Endothelial cell of umbilical vein (primary cell): ENCODE measurements at regions not wholly inside any gene's neighbourhood (a gene's known extent, or its start where the extent isn't known, plus 50 kb on each side); places are given as distances from the start of the nearest gene placed in this dataset.

ENCODE experiments used
- BruUV-seq: library from RNA; stranded (reverse); fragments of 400-500 nt; replicated peaks from 2 replicates; lab custom pipeline; 2021; lab: Mats Ljungman, UMichigan
- CTCF ChIA-PET: fragments of 300-600, 350-600 bp; sonication (Branson Sonifier 250); formaldehyde crosslinking; loops from one replicate; lab custom pipeline; 2021; ENCODE audit warnings: antibody characterized with exemption, inconsistent platforms; lab: Charles Lee
- POLR2A ChIA-PET: fragments of 300-600, 350-600 bp; sonication (Branson Sonifier 250); formaldehyde crosslinking; loops from one replicate; lab custom pipeline; 2021; ENCODE audit warnings: antibody characterized with exemption, inconsistent platforms; lab: Charles Lee
- DNase-seq: peaks from one replicate; pipeline ENCODE4 v3.0.0-alpha.2; 2011; ENCODE audit warnings: low read depth, low spot score
- FAIRE-seq: peaks from 2 replicates; lab custom pipeline; 2011; peaks lifted over from hg19 to GRCh38; lab: Jason Lieb, UNC
- H2AFZ ChIP-seq: 2 replicates; pipeline ENCODE4 v1.6.0; 2012; ENCODE audit warnings: low read depth, low read length, control low read depth, inconsistent platforms
- H3K27ac ChIP-seq: 2 replicates; pipeline ENCODE4 v1.5.1; 2011; ENCODE audit warnings: low read depth, mild to moderate bottlenecking, control low read depth, low read length, moderate library complexity; ENCODE audit not compliant: insufficient read depth
- H3K27me3 ChIP-seq, 2 experiments: 2 replicates each; pipeline versions ENCODE4 v1.6.0 to v1.6.1; 2011; ENCODE audit warnings: low read length in 2 of 2, mixed read lengths in 1 of 2; ENCODE audit not compliant: control insufficient read depth in 2 of 2, insufficient read depth in 2 of 2
- H3K36me3 ChIP-seq, 2 experiments: 2 replicates in 1 of 2; 3 replicates in 1 of 2; pipeline ENCODE4 v1.5.1; 2011; ENCODE audit warnings: low read length in 2 of 2, mild to moderate bottlenecking in 1 of 2, moderate library complexity in 1 of 2; ENCODE audit not compliant: control insufficient read depth in 2 of 2, insufficient read depth in 2 of 2; ENCODE audit errors: extremely low read depth in 1 of 2
- H3K4me1 ChIP-seq: 3 replicates; pipeline ENCODE4 v1.5.1; 2011; ENCODE audit warnings: mild to moderate bottlenecking, low read length; ENCODE audit not compliant: control insufficient read depth, insufficient read depth; ENCODE audit errors: extremely low read depth
- H3K4me2 ChIP-seq: 2 replicates; pipeline ENCODE4 v1.6.1; 2011; ENCODE audit warnings: low read length, control low read depth, mixed read lengths; ENCODE audit not compliant: insufficient read depth
- H3K4me3 ChIP-seq, 3 experiments: fragments of 200-600 bp in 1 of 3; sonication (generic), shearing (Covaris generic) in 1 of 3; replicated peaks in 1 of 3; 2 replicates each; pipeline ENCODE4 v1.5.1; 2011 to 2016; ENCODE audit warnings: control low read depth in 3 of 3, low read length in 3 of 3, mild to moderate bottlenecking in 2 of 3, inconsistent platforms in 1 of 3, low read depth in 1 of 3, moderate library complexity in 1 of 3; ENCODE audit not compliant: insufficient read depth in 1 of 3
- H3K79me2 ChIP-seq: 2 replicates; pipeline ENCODE4 v1.6.0; 2012; ENCODE audit warnings: low read length, inconsistent platforms; ENCODE audit not compliant: control insufficient read depth, insufficient read depth
- H3K9ac ChIP-seq: replicated peaks from 2 replicates; pipeline ENCODE3; 2011; ENCODE audit warnings: low read length, control low read depth; ENCODE audit not compliant: insufficient read depth; ENCODE audit errors: extremely low read depth
- H3K9me1 ChIP-seq: replicated peaks from 3 replicates; pipeline ENCODE4 v1.6.0; 2011; ENCODE audit warnings: mild to moderate bottlenecking, low read length; ENCODE audit not compliant: control insufficient read depth, insufficient read depth; ENCODE audit errors: extremely low read depth
- H3K9me3 ChIP-seq: replicated peaks from 2 replicates; pipeline ENCODE4 v1.5.1; 2012; ENCODE audit warnings: low read length, inconsistent platforms; ENCODE audit not compliant: control insufficient read depth, insufficient read depth
- H4K20me1 ChIP-seq: replicated peaks from 2 replicates; pipeline ENCODE3; 2011; ENCODE audit warnings: mild to moderate bottlenecking, low read length; ENCODE audit not compliant: control insufficient read depth, insufficient read depth; ENCODE audit errors: extremely low read depth
- EZH2 ChIP-seq: IDR thresholded peaks from 2 replicates; pipeline ENCODE4 v1.6.1; 2012; ENCODE audit warnings: borderline replicate concordance, low read depth, mild to moderate bottlenecking, moderate library complexity, low read length, inconsistent platforms; ENCODE audit not compliant: severe bottlenecking
- FOS ChIP-seq: IDR thresholded peaks from 2 replicates; pipeline ENCODE4 v1.6.1; 2011; ENCODE audit warnings: mild to moderate bottlenecking, low read length, moderate library complexity, borderline replicate concordance; ENCODE audit not compliant: insufficient read depth
- GATA2 ChIP-seq: IDR thresholded peaks from 2 replicates; pipeline ENCODE4 v1.7.0; 2011; ENCODE audit warnings: low read depth, mild to moderate bottlenecking, moderate library complexity, mixed read lengths, low read length; ENCODE audit not compliant: insufficient read length, insufficient read depth
- MAX ChIP-seq: IDR thresholded peaks from 2 replicates; pipeline ENCODE4 v1.6.1; 2011; ENCODE audit not compliant: insufficient read depth, insufficient read length
- MYC ChIP-seq: IDR thresholded peaks from one replicate; pipeline ENCODE4 v1.6.1; 2011; ENCODE audit warnings: mild to moderate bottlenecking, low read depth, low read length
- POLR2A ChIP-seq: IDR thresholded peaks from 2 replicates; pipeline ENCODE4 v1.6.1; 2012; ENCODE audit warnings: low read depth, mild to moderate bottlenecking, control low read depth, low read length
- POLR2AphosphoS5 ChIP-seq: IDR thresholded peaks from 2 replicates; pipeline ENCODE4 v1.6.1; 2012; ENCODE audit warnings: low read depth, mild to moderate bottlenecking, control low read depth, low read length, moderate library complexity; ENCODE audit not compliant: insufficient read depth
- dilution Hi-C: fragments of 300-500 bp; cut with MboI; formaldehyde crosslinking; loops from one replicate; pipeline ENCODE4 v1.15.0; 2019; ENCODE audit warnings: low sequenced_read_pairs; ENCODE audit not compliant: extremely low pct_ligation_motif_present
- intact Hi-C: fragments of 100-400 bp; cut with micrococcal nuclease; formaldehyde crosslinking; loops from one replicate; pipeline ENCODE4 v1.10.0; 2022

DNA sequence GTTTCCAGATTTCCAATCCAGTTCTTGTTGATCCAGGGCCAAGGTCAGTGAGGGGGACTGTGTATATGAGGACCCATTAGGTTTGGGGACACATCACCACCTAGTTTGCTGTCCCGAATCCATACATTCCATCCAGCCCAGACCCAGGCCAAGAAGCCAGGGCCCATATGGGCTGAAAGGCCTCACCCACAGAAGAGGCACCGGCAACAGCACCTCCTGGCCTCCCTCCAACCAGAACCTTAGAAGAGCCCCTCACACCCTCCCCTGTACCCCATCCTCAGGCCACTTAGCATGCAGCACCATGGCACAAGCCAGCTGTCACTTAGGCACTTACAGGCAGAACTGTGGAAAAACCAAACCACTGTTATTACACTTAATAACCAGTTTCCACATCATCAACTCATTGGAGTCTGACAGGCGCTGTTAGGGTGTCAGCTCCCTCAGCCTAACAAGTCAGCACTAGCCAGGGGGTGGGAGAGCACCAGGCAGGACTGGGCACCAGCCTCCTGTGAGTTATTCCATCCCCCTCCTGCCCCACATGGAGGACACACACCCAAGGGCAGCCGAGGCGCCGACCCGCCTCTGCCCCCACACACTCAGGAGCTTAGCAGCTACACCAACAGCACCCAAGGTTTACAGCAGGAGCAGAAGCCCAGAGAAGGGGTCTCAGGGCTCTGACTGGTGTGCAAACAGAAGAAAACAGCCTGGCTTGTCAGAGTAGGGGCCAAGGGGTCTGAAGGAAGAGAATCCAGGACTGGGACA is 132.0 kb downstream of the BUD13 start:
- H3K4me1 ChIP-seq, result no peaks in the 10 kb centered on the region
- POLR2A ChIA-PET, result interaction anchor here (2.2 kb wide), 1 partner anchor 127 kb away, joined by 5 read pairs; no protein-coding TSS in a partner anchor
- H3K9ac ChIP-seq, result no peak overlapping the region
- H4K20me1 ChIP-seq, result no peaks in the 10 kb centered on the region
- dilution Hi-C loops (no loop called here), intact Hi-C loops (loop anchor here (1.0 to 5.0 kb wide), 5 partner anchors 83 to 424 kb away; no protein-coding TSS in a partner anchor)
- H3K27ac ChIP-seq, result no peak overlapping the region
- H2AFZ ChIP-seq, result no peak overlapping the region
- no peak for FAIRE-seq
- CTCF ChIA-PET, result interaction anchor here (0.8 to 10.9 kb wide), 21 partner anchors 10 to 1306 kb away, joined by 3 to 350 read pairs (median 4); no protein-coding TSS in a partner anchor
- H3K27me3 ChIP-seq, result no peaks in the 10 kb centered on the region
- H3K4me3 ChIP-seq, result no peak overlapping the region
- H3K4me2 ChIP-seq, result no peak overlapping the region
- no peaks in the 10 kb centered on the region for H3K36me3 ChIP-seq
- H3K9me3 ChIP-seq, result no peaks in the 10 kb centered on the region
- BruUV-seq, result no TSS peak
- TF ChIP-seq FOS (no peak), POLR2A (no peak), MAX (no peak)
- no peaks in the 10 kb centered on the region for H3K79me2 ChIP-seq
- DNase-seq, result no peak
- H3K9me1 ChIP-seq, result no peaks in the 10 kb centered on the region

GRCh38 chr11:116638463-116638862 is 134.3 kb downstream of the BUD13 start:
- H3K4me2 ChIP-seq, result no peak overlapping the region
- TF ChIP-seq MAX (no peak), EZH2 (no peak), FOS (no peak), MYC (no peak), POLR2AphosphoS5 (no peak), GATA2 (no peak)
- FAIRE-seq, result no peak
- no peaks in the 10 kb centered on the region for H3K27me3 ChIP-seq
- H3K4me1 ChIP-seq, result no peaks in the 10 kb centered on the region
- intact Hi-C loops (no loop called here), dilution Hi-C loops (no loop called here)
- ChIA-PET POLR2A (no interaction called here), CTCF (interaction anchor here (1.1 to 10.9 kb wide), 3 partner anchors 123 to 184 kb away, joined by 3 to 350 read pairs (median 7); no protein-coding TSS in a partner anchor)
- no peaks in the 10 kb centered on the region for H3K9me1 ChIP-seq
- H3K9ac ChIP-seq, result no peak overlapping the region
- BruUV-seq, result no TSS peak
- no peaks in the 10 kb centered on the region for H3K9me3 ChIP-seq
- H3K4me3 ChIP-seq, result no peak overlapping the region
- DNase-seq, result no peak
- H4K20me1 ChIP-seq, result no peaks in the 10 kb centered on the region
- no peaks in the 10 kb centered on the region for H3K36me3 ChIP-seq
- no peak overlapping the region for H2AFZ ChIP-seq
- H3K79me2 ChIP-seq, result no peaks in the 10 kb centered on the region
- H3K27ac ChIP-seq, result no peak overlapping the region
